ENCODE measurements at regions not wholly inside any gene's neighbourhood (a gene's known extent, or its start where the extent isn't known, plus 50 kb on each side); places are given as distances from the start of the nearest gene placed in this dataset.

DNA sequence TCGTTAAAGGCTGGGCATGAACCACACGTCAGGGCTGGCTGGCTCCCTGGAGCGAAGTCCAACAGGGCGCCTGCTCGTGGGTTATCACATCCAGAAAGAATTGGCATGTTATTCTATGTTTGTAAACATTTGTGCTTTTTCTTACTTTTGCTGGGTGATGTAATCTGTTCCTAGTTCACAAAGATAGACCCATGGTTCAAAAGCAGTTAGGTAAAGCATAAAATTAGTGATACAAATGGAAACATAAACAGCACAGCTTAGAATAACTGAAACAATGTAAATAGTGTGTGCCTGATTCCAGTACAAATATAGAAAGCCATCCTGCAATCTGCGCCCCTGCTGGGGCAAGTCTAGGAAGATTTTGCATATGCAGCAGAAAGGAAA is 184.0 kb upstream of the C1orf174 start:
- Histone ChIP-seq H3K27ac (ENCODE audit: insufficient read depth, low read length) (no peak overlapping the region), H4K5ac (ENCODE audit: low read depth, low read length) (no peak overlapping the region), H3K9ac (ENCODE audit: low read depth, low read length) (no peak overlapping the region), H2BK120ac (ENCODE audit: low read depth, low read length) (no peak overlapping the region), H4K20me1 (ENCODE audit: insufficient read depth, low read length) (no peaks in the 10 kb centered on the region), H3K79me1 (ENCODE audit: low read depth in 1 of 2, low read length in 2 of 2) (no peaks in the 10 kb centered on the region), H2BK20ac (ENCODE audit: low read depth, low read length) (no peak overlapping the region), H3K4me3 (ENCODE audit: insufficient read depth, low read depth, low read length) (no peak overlapping the region), H3K4me2 (ENCODE audit: low read depth, low read length) (no peak overlapping the region), H3K27me3 (ENCODE audit: control insufficient read depth, insufficient read depth, low read length) (no peaks in the 10 kb centered on the region), H3K9me3 (ENCODE audit: control insufficient read depth, insufficient read depth, low read length) (peaks cover 38% of the 10 kb centered on the region), H2AFZ (replicated peaks; ENCODE audit: low read length, poor library complexity) (no peak overlapping the region), H4K8ac (ENCODE audit: low read depth in 2 of 2, low read length in 2 of 2) (no peak overlapping the region), H4K91ac (ENCODE audit: insufficient read depth, low read depth, low read length) (no peak overlapping the region), H3K23ac (ENCODE audit: low read depth, low read length) (no peak overlapping the region), H2AK5ac (ENCODE audit: low read depth, low read length) (no peak overlapping the region), H2BK5ac (ENCODE audit: low read depth, low read length, poor library complexity, severe bottlenecking) (no peak overlapping the region), H3K14ac (replicated peaks; ENCODE audit: low read depth, low read length) (no peak overlapping the region), H3K56ac (ENCODE audit: extremely low read depth, insufficient read depth, low read length) (no peak overlapping the region), H2AK9ac (replicated peaks; ENCODE audit: low read depth, low read length, poor library complexity) (no peak overlapping the region), H3K4me1 (ENCODE audit: control insufficient read depth, insufficient read depth, low read length) (no peaks in the 10 kb centered on the region), H3K4ac (ENCODE audit: low read depth, low read length) (no peak overlapping the region), H2BK15ac (ENCODE audit: low read depth, low read length) (no peak overlapping the region), H3K18ac (ENCODE audit: low read depth, low read length) (no peak overlapping the region), H3K9me1 (ENCODE audit: insufficient read depth, low read length) (no peaks in the 10 kb centered on the region), H3K36me3 (ENCODE audit: control insufficient read depth, insufficient read depth, low read length) (no peaks in the 10 kb centered on the region)
- intact Hi-C loops (cut with micrococcal nuclease), result no loop called here
- ChIA-PET POLR2A (ENCODE audit: unreplicated experiment) (no interaction called here), CTCF (no interaction called here)
- TF ChIP-seq MXI1 (IDR thresholded peaks at IDR 0.05; ENCODE audit: borderline replicate concordance, low read depth, low read length) (no peak), RFX5 (IDR thresholded peaks at IDR 0.05; ENCODE audit: low read depth, low read length) (no peak)
- 0% methylated on average over 1 of the region's 6 CpGs; no CpG with 5 or more reads in 1 of the 2 experiments for WGBS, 2 experiments (ENCODE audit: extremely low coverage in 2 of 2, insufficient read length in 1 of 2)
- in situ Hi-C loops (cut with MboI; ENCODE audit: low sequenced_read_pairs), result no loop called here
- ATAC-seq (ENCODE audit: low read depth), result no peak
- BruUV-seq (replicated peaks), result no TSS peak
- dilution Hi-C loops (cut with HindIII; ENCODE audit: low sequenced_read_pairs, unreplicated experiment), result no loop called here
- DNase-seq, result no peak
